ENCODE measurements at regions not wholly inside any gene's neighbourhood (a gene's known extent, or its start where the extent isn't known, plus 50 kb on each side); places are given as distances from the start of the nearest gene placed in this dataset.

DNA sequence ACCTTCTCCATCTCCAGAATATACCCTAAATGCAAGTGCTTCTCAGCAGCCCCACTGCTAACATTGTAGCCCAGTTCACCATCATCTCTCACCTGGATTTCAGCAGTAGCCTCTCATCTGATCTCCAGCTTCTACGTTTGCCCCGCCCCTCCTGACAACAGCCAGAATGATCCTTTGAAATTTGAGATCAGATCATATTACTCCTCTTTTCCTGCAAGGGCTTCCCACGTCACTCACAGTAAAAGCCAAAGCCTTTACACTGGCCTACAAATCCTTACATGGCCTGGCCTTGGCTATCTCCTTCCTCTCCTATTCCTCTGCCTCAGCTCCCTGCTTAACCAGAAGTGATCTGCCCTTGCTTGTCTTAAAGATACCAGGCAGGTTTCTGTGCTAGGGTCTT is 94.3 kb upstream of the NBEA start:
- TF ChIP-seq, protein P1, sequence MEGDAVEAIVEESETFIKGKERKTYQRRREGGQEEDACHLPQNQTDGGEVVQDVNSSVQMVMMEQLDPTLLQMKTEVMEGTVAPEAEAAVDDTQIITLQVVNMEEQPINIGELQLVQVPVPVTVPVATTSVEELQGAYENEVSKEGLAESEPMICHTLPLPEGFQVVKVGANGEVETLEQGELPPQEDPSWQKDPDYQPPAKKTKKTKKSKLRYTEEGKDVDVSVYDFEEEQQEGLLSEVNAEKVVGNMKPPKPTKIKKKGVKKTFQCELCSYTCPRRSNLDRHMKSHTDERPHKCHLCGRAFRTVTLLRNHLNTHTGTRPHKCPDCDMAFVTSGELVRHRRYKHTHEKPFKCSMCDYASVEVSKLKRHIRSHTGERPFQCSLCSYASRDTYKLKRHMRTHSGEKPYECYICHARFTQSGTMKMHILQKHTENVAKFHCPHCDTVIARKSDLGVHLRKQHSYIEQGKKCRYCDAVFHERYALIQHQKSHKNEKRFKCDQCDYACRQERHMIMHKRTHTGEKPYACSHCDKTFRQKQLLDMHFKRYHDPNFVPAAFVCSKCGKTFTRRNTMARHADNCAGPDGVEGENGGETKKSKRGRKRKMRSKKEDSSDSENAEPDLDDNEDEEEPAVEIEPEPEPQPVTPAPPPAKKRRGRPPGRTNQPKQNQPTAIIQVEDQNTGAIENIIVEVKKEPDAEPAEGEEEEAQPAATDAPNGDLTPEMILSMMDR (IDR thresholded peaks at IDR 0.05; ENCODE audit: low read depth, low read length): no peak
- no peak for TF ChIP-seq EZH2phosphoT487 (IDR thresholded peaks at IDR 0.05; ENCODE audit: low read depth)

Measured in OCI-LY3 (cell line).